ENCODE measurements at regions not wholly inside any gene's neighbourhood (a gene's known extent, or its start where the extent isn't known, plus 50 kb on each side); places are given as distances from the start of the nearest gene placed in this dataset.

GRCh38 chr2:176641436-176641835, 372.2 kb downstream of the MTX2 start:
- DNase-seq, result no peak
- intact Hi-C loops (cut with micrococcal nuclease; ENCODE audit: unreplicated experiment), result no loop called here
- CTCF ChIA-PET, result no interaction called here
- no peak overlapping the region for H3K4me3 Mint-ChIP-seq (ENCODE audit: low read depth, unreplicated experiment)
- no peaks in the 10 kb centered on the region for H3K27me3 Mint-ChIP-seq (ENCODE audit: unreplicated experiment)
- no TSS peak for BruUV-seq (replicated peaks)
- no peak for TF ChIP-seq CTCF (IDR thresholded peaks at IDR 0.05; ENCODE audit: unreplicated experiment)
- H3K4me1 Mint-ChIP-seq (ENCODE audit: low read depth, unreplicated experiment), result no peaks in the 10 kb centered on the region
- peaks cover 16% of the 10 kb centered on the region for H3K36me3 Mint-ChIP-seq (ENCODE audit: insufficient read depth, unreplicated experiment)
- no peak overlapping the region for H3K27ac Mint-ChIP-seq (ENCODE audit: unreplicated experiment)
- H3K9me3 Mint-ChIP-seq (ENCODE audit: low read depth, unreplicated experiment), result no peaks in the 10 kb centered on the region

- peaks cover 14% of the 10 kb centered on the region for H3K36me3 Mint-ChIP-seq (ENCODE audit: insufficient read depth, unreplicated experiment)
- no TSS peak for BruUV-seq (replicated peaks)
- no peak for DNase-seq
These were observed 372.8 kb downstream of the MTX2 start for GRCh38 chr2:176642074-176642473.

GRCh38 chr2:176643646-176644045, 374.4 kb downstream of the MTX2 start:
- no peaks in the 10 kb centered on the region for H3K4me1 Mint-ChIP-seq (ENCODE audit: low read depth, unreplicated experiment)
- H3K9me3 Mint-ChIP-seq (ENCODE audit: low read depth, unreplicated experiment), result no peaks in the 10 kb centered on the region
- no peak for TF ChIP-seq CTCF (IDR thresholded peaks at IDR 0.05; ENCODE audit: unreplicated experiment)
- no peak overlapping the region for H3K27ac Mint-ChIP-seq (ENCODE audit: unreplicated experiment)
- intact Hi-C loops (cut with micrococcal nuclease; ENCODE audit: unreplicated experiment), result no loop called here
- DNase-seq, result no peak
- CTCF ChIA-PET, result no interaction called here
- no peaks in the 10 kb centered on the region for H3K36me3 Mint-ChIP-seq (ENCODE audit: insufficient read depth, unreplicated experiment)
- no peak overlapping the region for H3K4me3 Mint-ChIP-seq (ENCODE audit: low read depth, unreplicated experiment)
- BruUV-seq (replicated peaks), result no TSS peak
- H3K27me3 Mint-ChIP-seq (ENCODE audit: unreplicated experiment), result no peaks in the 10 kb centered on the region

More at GRCh38 chr2:176642074-176642473, 372.8 kb downstream of the MTX2 start:
- intact Hi-C loops (cut with micrococcal nuclease; ENCODE audit: unreplicated experiment), result no loop called here
- H3K27me3 Mint-ChIP-seq (ENCODE audit: unreplicated experiment), result no peaks in the 10 kb centered on the region
- no peak overlapping the region for H3K27ac Mint-ChIP-seq (ENCODE audit: unreplicated experiment)
- TF ChIP-seq CTCF (IDR thresholded peaks at IDR 0.05; ENCODE audit: unreplicated experiment), result no peak
- no peaks in the 10 kb centered on the region for H3K4me1 Mint-ChIP-seq (ENCODE audit: low read depth, unreplicated experiment)
- no peaks in the 10 kb centered on the region for H3K9me3 Mint-ChIP-seq (ENCODE audit: low read depth, unreplicated experiment)
- H3K4me3 Mint-ChIP-seq (ENCODE audit: low read depth, unreplicated experiment), result no peak overlapping the region
- CTCF ChIA-PET, result interaction anchor here (0.7 kb wide), 2 partner anchors 9 to 10 kb away, joined by 3 read pairs; no protein-coding TSS in a partner anchor

GRCh38 chr2:176645494-176645893, 376.3 kb downstream of the MTX2 start:
- Mint-ChIP-seq H3K4me1 (ENCODE audit: low read depth, unreplicated experiment) (no peaks in the 10 kb centered on the region), H3K27ac (ENCODE audit: unreplicated experiment) (no peak overlapping the region), H3K4me3 (ENCODE audit: low read depth, unreplicated experiment) (no peak overlapping the region), H3K9me3 (ENCODE audit: low read depth, unreplicated experiment) (no peaks in the 10 kb centered on the region), H3K27me3 (ENCODE audit: unreplicated experiment) (no peaks in the 10 kb centered on the region), H3K36me3 (ENCODE audit: insufficient read depth, unreplicated experiment) (no peaks in the 10 kb centered on the region)
- intact Hi-C loops (cut with micrococcal nuclease; ENCODE audit: unreplicated experiment), result no loop called here
- CTCF ChIA-PET, result no interaction called here
- BruUV-seq (replicated peaks), result no TSS peak
- no peak for DNase-seq
- no peak for TF ChIP-seq CTCF (IDR thresholded peaks at IDR 0.05; ENCODE audit: unreplicated experiment)

Data from Calu3 (cell line).